Upper lobe of left lung (tissue), 4 donors: ENCODE measurements at regions not wholly inside any gene's neighbourhood (a gene's known extent, or its start where the extent isn't known, plus 50 kb on each side); places are given as distances from the start of the nearest gene placed in this dataset.

Experiments
- CTCF ChIP-seq, 6 experiments: fragments of 450-650 bp in 4 of 6; fragments of 200-600 bp in 2 of 6; sonication (generic) in 2 of 6; IDR thresholded peaks; one replicate each; pipeline ENCODE4 v1.5.1; 2016 to 2019; ENCODE audit warnings: antibody characterized with exemption in 6 of 6
- POLR2A ChIP-seq, 4 donors: fragments of 450-650 bp; IDR thresholded peaks; one replicate each; pipeline ENCODE4 v1.5.1; 2016 to 2017; ENCODE audit warnings: antibody characterized with exemption in 4 of 4, mild to moderate bottlenecking in 2 of 4
- POLR2AphosphoS5 ChIP-seq, 2 donors: sonication (generic); formaldehyde crosslinking; IDR thresholded peaks; one replicate each; pipeline ENCODE4 v1.5.1; 2017; ENCODE audit warnings: antibody characterized with exemption in 2 of 2

GRCh38 chr2:195044801-195045200 lies 612.2 kb upstream of the SLC39A10 start:
- no peak for TF ChIP-seq POLR2A (IDR thresholded peaks at IDR 0.05)
- no peak for TF ChIP-seq CTCF (IDR thresholded peaks at IDR 0.05)
- TF ChIP-seq POLR2AphosphoS5 (IDR thresholded peaks at IDR 0.05), result no peak
